ENCODE measurements at regions not wholly inside any gene's neighbourhood (a gene's known extent, or its start where the extent isn't known, plus 50 kb on each side); places are given as distances from the start of the nearest gene placed in this dataset.

DNA sequence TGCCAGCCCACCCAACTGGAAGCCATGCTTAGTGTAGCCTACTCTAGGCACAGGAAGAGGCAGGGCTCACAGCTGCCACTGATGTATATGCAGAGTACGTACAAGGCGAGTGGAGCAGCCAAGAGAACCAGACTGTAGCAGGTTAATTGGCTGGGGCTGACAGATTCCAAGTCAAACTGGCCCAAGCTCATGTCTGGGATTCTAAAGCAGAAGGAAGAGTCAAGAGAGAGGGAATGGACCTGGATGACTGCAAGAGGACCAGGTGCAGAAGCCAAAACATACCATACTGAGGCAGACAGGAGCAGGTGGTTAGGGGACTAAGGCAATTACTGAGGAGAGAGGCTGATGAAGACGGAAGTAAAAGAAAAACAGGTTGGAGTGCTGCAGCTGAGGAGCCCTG lies 51.3 kb upstream of the LRRN2 start:
- no peak for DNase-seq (ENCODE audit: low spot score)

DNA sequence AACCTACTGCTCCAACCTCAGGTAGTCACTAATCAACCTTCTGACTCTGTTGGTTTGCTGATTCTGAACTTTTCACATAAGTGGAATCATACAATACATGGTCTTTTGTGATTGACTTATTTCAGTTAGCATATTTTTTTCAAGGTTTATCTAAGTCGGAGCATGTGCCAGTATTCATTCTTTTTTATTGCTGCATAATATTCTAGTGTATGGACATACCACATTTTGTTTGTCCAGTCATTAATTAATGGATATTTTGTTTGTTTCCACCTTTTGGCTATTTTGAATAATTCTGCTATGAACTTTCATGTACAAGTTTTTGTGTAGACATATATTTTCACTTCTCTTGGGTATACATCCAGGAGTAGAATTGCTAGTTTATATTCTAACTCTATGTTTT lies 53.0 kb upstream of the LRRN2 start:
- no peak for DNase-seq (ENCODE audit: low spot score)

GRCh38 chr1:204740354-204740753 lies 54.8 kb upstream of the LRRN2 start:
- DNase-seq (ENCODE audit: low spot score) = no peak

DNA sequence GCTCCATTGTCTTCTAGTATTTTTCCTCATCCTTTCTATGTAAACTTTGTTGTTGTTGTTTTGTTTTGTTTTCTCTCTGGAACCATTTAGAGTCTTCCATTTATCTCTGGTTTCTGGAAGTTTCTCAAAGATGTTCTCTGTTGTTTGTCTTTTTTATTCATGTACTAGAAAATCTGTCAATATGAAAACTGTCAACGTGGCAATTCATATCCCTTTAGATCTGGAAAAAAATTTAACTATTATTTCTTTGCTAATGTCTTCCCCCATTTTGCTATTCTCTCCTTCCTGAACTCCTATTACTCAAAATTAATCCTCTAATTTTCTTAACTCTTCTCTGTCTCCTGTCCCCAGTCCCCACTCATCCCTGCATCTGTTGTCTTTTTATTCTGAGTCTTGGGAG lies 55.9 kb upstream of the LRRN2 start:
- DNase-seq (ENCODE audit: low spot score) = no peak

GRCh38 chr1:204742676-204743251 lies 57.2 kb upstream of the LRRN2 start:
- no peak for DNase-seq (ENCODE audit: low spot score)

DNA sequence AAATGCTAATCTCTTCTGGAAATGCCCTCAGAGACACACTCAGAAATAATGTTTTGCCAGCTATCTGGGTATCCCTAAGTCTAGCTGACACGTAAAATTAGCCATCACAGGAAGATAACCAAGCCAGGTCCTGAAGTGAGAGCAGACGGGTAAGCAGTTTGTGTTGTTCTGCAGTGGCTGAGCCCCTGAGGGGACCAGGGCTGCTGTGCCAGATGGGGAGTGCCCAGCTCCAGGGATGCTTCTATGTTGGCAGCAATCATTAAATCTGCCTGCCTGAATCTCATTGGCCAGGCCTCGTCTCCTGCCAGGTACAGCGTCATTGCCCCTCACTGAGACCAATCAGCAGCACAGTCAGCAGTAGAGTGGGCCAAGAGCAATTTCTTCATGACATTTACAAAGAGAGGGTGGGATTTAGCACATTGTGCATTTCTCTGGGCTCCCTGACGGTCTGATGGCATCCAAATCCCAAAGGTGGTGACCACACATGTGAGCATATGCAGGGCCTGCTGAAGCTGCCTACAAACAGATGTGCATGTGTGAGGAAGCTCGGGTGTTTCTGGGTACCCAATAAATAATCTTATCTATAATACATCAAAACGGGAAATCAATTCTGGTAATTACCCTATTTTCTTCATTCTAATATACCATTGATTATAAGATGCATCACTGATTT lies 58.7 kb upstream of the LRRN2 start:
- DNase-seq (ENCODE audit: low spot score) = no peak

DNA sequence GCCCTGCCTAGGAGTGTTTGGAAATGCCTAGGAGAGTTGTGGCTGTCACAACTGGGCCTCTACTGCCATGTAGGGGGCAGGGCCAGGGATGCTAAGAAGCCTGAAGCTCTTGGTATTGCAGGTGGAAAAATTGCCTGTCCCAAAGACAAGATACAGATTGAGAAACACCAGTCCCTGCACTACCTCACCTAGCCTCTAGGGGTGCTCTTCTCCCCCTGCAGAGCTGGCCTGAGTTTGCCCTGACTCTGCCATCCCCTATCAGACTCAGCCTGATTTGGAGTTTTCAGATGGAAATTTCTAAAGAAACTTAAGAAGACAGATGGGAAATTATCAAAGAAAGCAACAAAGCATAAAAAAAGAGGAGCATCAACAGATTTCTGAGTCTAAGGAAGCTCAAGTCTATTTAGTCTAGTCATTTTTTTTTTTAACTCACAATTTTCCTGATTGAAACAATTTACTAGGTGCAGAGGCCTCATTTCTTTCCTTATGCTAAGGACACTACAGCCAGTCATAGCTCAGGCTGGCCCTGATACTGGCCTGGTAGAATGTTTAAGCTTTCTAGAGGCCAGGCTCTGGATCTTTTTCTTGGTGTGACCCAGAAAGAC lies 61.4 kb upstream of the LRRN2 start:
- DNase-seq (ENCODE audit: low spot score) = peak; percentile 58

DNA sequence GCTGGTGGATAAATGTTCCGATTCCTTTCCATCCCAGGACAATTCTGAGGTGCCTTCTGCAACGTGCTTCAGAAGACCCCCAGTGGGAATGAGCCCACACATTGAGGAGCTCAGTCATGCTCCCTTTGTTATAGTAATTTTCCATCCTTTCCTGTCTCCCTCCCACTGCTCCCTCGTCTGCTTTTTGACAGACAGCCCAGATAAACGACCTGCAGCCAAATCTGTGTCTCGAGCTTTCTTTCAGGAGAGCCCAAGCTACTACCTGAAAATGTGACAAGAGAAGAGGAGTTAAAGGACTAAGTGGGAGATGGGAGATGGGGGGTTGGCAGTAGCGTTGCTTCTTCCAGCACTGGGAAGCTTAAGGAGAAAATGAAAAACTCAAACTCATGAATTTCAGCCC lies 65.9 kb upstream of the LRRN2 start:
- no peak for DNase-seq (ENCODE audit: low spot score)

DNA sequence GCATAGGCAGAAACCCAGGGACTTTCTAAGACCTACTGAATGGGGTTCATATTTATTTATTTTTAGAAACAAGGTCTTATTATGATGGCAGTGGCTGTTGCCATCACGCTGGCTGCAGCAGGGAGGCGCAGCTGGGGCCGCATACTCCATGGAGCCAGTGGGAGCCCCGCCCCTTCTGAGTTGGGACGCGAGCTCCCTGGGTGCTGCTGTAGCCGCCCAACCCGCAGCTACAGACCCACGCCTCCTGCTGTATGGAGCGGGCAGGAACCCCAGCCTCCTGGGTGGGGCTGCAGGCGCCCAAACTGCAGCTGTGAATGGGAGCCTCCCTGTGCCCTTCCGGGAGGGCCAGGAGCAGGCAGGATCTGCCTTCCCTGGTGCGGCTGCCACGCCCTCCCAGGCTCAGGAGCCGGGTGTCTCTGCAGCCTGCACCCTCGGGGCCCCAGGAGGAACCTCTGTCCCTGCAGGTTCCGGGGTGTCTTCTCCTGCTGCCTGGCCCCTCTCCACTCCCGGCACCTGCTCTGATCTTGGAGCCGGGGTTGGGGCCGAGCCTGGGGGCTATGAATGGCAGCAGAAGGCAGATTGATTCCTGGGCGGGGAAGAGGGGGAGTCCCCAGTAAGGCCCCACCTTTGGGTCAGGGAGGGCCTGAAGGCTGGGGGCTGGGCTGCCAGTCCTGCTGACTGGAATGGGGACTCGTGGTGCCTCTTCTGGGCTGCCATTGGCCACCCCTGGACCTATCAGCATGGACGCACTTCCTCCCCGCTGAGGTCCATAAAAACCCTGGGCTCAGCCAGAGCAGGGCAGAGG lies 66.5 kb upstream of the LRRN2 start:
- peak; percentile 22 for DNase-seq (ENCODE audit: low spot score)

GRCh38 chr1:204752688-204753040 lies 67.1 kb upstream of the LRRN2 start:
- no peak for DNase-seq (ENCODE audit: low spot score)

- DNase-seq (ENCODE audit: low spot score) = no peak
Measured at GRCh38 chr1:204754821-204755220, 69.3 kb upstream of the LRRN2 start.

GRCh38 chr1:204756349-204756748 lies 70.8 kb upstream of the LRRN2 start:
- no peak for DNase-seq (ENCODE audit: low spot score)

DNA sequence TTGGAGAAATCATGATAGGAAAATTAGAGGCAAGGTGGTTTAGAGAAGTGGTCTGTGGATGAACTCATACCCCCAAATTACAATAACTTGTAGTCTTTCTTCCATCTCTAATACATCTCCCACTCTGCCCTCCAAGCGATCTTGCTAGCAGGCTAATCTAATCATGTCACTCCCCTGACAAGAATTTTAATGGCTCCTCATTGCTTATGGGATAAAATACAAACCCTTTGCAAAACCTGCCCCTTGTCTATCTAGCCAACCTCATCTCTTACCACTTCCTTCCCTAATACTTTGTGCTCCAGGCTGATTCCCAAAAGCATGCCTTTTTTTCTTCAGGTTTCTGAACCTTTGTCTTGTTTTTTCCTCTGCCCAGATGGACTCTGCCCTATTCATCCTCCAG lies 71.3 kb upstream of the LRRN2 start:
- no peak for DNase-seq (ENCODE audit: low spot score)

DNA sequence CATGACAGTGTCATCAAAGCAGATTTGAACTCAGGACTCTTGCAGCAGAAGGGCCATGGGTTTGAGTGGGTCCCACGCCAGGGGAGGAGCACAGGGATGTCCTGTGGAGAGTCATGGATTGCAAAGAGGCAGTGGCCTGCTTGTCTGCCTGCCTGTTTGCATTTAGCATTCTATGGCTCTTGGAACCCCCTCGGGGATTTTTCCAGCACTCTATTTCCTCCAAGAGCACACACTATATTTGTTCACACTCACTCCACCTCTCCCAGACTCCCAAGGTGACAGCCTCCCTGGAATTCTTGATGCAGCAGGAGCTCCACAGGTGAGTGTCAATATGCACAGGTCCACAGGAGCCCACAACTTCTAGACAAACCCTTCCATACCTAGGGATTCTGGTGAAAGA lies 73.1 kb upstream of the LRRN2 start:
- DNase-seq (ENCODE audit: low spot score) = no peak

DNA sequence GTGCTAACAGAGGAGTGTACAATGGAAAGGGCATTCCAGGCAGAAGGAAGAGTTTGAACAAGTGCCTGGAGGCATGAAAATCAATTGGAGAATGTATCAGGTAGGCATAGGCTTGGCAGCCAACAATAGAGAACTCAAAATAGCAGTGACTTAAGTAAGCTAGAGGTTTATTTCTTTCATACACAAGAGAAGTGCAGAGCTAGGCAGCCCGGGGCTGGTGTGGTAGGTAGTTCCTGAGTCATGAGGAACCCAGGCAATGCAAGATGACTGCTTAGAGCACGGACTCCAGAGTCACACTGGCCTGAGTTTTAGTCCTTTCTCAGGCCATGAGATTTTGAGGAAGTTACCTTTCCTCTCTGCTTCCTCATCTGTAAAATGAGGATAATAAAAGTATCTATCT lies 74.8 kb upstream of the LRRN2 start:
- DNase-seq (ENCODE audit: low spot score) = no peak

DNA sequence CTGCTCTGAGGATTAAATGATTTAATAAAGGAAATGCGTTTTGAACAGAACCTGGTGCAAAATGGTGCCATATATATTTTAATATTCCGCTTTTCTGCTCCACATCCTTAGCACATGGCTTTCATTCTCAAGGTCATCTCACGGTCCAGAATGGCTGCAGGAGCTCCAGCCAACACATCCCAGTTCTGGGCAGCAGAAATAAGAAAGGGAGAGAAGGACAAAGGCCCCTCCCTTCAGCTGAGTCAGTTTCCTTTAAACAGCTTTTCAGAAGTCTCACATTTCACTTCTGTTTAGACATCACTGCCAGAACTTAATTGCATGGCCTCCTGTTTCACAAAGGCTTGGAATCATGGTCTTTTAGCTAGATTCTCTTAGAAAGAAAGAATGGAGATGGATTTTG lies 75.2 kb upstream of the LRRN2 start:
- no peak for DNase-seq (ENCODE audit: low spot score)

GRCh38 chr1:204763773-204764427 lies 78.4 kb upstream of the LRRN2 start:
- DNase-seq (ENCODE audit: low spot score) = peak; percentile 87

DNA sequence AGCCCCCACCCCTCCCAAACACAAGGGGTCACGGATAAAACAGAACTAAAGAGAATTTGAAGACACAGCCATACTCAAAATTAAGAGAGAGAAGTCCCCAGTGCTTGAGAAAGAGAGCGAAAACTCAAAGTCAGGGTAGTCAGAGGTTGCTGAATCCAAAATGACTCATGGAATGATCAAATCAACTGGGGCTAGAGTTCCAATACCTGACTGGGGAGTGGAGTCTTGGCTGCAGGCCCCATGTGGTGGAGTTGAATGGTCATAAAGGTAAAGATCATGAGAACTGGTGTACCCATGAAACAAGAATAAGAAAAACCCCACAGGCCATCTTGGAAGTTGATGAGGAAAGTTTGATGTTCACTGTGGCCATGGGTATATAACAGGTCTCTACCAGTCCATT lies 84.5 kb upstream of the LRRN2 start:
- DNase-seq (ENCODE audit: low spot score) = no peak

- no peak for DNase-seq (ENCODE audit: low spot score)
Measured at GRCh38 chr1:204771358-204771757, 85.8 kb upstream of the LRRN2 start.

DNA sequence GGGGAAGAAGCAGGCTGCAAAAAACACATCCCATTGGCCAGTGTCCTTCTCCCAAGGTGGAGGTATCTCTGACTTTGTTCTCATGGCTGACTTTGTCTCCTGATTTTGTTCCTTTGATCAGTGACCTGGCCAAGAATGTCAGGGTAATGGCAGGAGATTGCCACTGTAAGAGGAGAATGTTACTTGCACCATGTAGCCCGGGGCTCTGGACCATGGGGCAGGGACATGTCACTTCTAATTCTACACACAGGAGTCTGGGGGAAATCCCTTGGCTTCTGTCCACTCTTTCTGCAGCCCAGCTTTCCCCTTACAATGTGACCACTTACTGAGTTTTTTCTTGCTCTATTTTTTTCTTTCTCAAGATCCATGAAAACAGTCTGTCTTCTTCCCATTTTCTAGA lies 87.7 kb upstream of the LRRN2 start:
- no peak for DNase-seq (ENCODE audit: low spot score)

DNA sequence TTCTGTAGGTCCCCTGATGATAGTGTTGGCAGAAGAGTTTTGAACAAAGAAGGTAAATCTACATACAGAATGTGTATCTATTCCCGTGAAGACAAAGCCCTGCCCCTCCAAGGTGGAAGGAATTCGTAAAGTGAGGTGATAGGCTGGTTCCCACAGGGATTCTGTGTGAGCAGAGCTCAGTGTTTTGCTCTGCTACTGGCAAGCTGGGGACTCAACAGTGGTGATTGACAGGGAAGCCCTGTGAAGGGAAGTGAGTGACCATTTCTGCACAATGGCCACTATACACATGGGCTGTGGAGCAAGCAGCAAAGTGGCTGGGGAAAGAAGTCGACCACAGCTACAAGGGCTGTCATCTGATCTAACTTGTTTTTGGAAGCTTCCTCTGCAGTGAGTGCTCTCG lies 90.0 kb upstream of the LRRN2 start:
- DNase-seq (ENCODE audit: low spot score) = no peak

DNA sequence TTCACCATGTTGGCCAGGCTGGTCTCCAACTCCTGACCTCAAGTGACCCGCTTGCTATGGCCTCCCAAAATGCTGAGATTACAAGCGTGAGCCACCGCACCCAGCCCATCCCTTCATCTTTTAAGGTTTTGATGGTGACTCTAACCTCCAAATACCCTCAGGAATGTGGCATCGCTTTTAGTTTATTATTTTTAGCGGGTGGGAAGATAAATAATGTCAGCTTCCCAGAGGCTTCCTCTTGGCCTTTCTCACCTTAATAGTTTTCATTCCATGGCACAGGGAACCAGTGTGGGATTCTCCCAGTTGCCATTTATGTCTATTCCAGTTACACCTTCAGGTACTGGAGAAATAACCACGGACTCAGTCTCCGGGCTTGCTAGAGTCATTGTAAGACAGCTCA lies 92.1 kb upstream of the LRRN2 start:
- DNase-seq (ENCODE audit: low spot score) = no peak

DNA sequence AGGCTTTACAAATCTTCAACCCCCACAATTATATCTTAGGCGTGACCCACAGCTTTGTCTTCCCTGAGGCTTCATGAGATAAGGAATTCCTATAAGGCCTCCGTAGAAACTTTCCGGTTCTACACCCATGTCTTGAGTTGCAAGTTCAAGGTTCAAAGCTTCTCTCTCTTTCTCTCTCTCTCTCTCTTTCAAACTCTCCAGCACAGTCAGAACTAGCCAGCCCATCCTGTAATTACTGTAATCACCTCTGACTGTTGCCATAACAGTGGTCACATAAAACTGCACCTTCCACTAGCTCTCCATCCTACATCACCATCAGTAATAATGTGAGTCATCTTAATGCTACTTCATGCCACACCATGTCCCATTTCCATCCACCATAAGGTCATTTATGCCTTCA lies 90.0 kb upstream of the NFASC start:
- no peak for DNase-seq (ENCODE audit: low spot score)
